ENCODE measurements at regions not wholly inside any gene's neighbourhood (a gene's known extent, or its start where the extent isn't known, plus 50 kb on each side); places are given as distances from the start of the nearest gene placed in this dataset.

GRCh38 chr18:39667905-39668304 lies 2102.3 kb upstream of the CELF4 start:
- no peak for TF ChIP-seq EP300 (IDR thresholded peaks at IDR 0.05)
- TF ChIP-seq CTCF (IDR thresholded peaks at IDR 0.05): no peak
- no peak for TF ChIP-seq POLR2AphosphoS5 (IDR thresholded peaks at IDR 0.05)
- TF ChIP-seq POLR2A (IDR thresholded peaks at IDR 0.05): no peak
